ENCODE measurements at regions not wholly inside any gene's neighbourhood (a gene's known extent, or its start where the extent isn't known, plus 50 kb on each side); places are given as distances from the start of the nearest gene placed in this dataset.

GRCh38 chr11:127574478-127574877 lies 573.9 kb upstream of the KIRREL3 start:
- Mint-ChIP-seq H3K27ac (no peak overlapping the region), H3K27me3 (ENCODE audit: low read depth) (peaks cover 4% of the 10 kb centered on the region; the same call in 1 of the 2 replicates), H3K4me1 (peaks cover 26% of the 10 kb centered on the region), H3K9me3 (peaks cover 2% of the 10 kb centered on the region; the same call in 1 of the 2 replicates), H3K4me3 (no peak overlapping the region), H3K36me3 (no peaks in the 10 kb centered on the region)
- no peak for TF ChIP-seq TCF7 (CRISPR knock-in tag; IDR thresholded peaks at IDR 0.05; ENCODE audit: low read depth)
- POLR2A ChIA-PET: no interaction called here
- ATAC-seq: peak; percentile 57
- no peak for DNase-seq (ENCODE audit: low spot score)
- CTCF ChIA-PET: interaction anchor here (0.9 kb wide), 2 partner anchors 10 to 215 kb away, joined by 3 read pairs; no protein-coding TSS in a partner anchor

GRCh38 chr11:127568891-127569290 lies 568.3 kb upstream of the KIRREL3 start:
- Mint-ChIP-seq H3K4me1 (peaks cover 26% of the 10 kb centered on the region), H3K4me3 (no peak overlapping the region), H3K27me3 (ENCODE audit: low read depth) (no peaks in the 10 kb centered on the region), H3K36me3 (no peaks in the 10 kb centered on the region), H3K9me3 (peaks cover 6% of the 10 kb centered on the region; the same call in 1 of the 2 replicates), H3K27ac (no peak overlapping the region)
- ATAC-seq (no peak), DNase-seq (ENCODE audit: low spot score) (no peak)
- ChIA-PET POLR2A (no interaction called here), CTCF (no interaction called here)
- no peak for TF ChIP-seq JUN (CRISPR knock-in tag; IDR thresholded peaks at IDR 0.05)
- no peak for TF ChIP-seq ZNF232 (CRISPR knock-in tag; IDR thresholded peaks at IDR 0.05)
- TF ChIP-seq JAZF1 (CRISPR knock-in tag; IDR thresholded peaks at IDR 0.05): no peak
- no peak for TF ChIP-seq STAT6 (CRISPR knock-in tag; conservative IDR thresholded peaks at IDR 0.05; ENCODE audit: low read depth)
- no peak for TF ChIP-seq E2F1 (CRISPR knock-in tag; IDR thresholded peaks at IDR 0.05)
- no peak for TF ChIP-seq SOX15 (CRISPR knock-in tag; IDR thresholded peaks at IDR 0.05)

GRCh38 chr11:127567237-127567932 lies 566.8 kb upstream of the KIRREL3 start:
- H3K36me3 Mint-ChIP-seq: no peaks in the 10 kb centered on the region
- ATAC-seq (peak; percentile 82), DNase-seq (ENCODE audit: low spot score) (no peak)
- POLR2A ChIA-PET: interaction anchor here (0.6 kb wide), 1 partner anchor 254 kb away, joined by 5 read pairs; no protein-coding TSS in a partner anchor
- no peak for TF ChIP-seq FOXK1 (CRISPR knock-in tag; IDR thresholded peaks at IDR 0.05)
- TF ChIP-seq, protein P1, sequence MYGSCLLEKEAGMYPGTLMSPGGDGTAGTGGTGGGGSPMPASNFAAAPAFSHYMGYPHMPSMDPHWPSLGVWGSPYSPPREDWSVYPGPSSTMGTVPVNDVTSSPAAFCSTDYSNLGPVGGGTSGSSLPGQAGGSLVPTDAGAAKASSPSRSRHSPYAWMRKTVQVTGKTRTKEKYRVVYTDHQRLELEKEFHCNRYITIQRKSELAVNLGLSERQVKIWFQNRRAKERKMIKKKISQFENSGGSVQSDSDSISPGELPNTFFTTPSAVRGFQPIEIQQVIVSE (CRISPR knock-in tag; IDR thresholded peaks at IDR 0.05; ENCODE audit: borderline replicate concordance): no peak
- TF ChIP-seq, protein P2, sequence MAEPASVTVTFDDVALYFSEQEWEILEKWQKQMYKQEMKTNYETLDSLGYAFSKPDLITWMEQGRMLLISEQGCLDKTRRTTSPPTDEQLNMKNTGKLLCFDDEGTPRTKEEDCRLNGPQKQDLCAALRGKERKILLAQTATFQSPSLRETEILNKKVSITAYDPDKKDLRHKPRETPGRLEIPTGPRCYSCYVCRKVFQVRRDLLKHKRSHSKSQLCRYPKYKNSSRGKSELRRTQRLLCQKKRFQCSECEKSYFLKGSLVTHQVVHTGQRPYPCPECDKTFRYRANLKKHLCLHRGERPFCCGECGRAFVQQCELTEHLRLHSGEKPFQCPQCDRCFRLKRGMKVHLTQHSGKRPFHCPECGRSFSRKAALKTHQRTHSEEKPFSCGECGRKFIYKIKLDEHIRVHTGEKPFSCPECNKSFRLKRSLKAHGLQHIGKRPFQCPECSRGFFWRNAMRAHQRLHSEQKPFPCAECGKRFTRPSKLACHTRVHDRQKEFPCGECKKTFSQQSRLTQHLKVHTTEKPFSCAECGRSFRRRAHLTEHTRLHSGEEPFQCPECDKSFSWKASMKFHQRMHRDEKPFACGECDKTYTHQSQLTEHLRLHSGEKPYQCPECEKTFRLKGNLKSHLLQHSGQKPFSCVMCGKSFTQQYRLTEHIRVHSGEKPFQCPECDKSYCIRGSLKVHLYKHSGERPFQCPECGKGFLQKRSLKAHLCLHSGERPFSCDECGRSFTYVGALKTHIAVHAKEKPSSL (CRISPR knock-in tag; conservative IDR thresholded peaks at IDR 0.05): no peak
- TF ChIP-seq ZNF138 (CRISPR knock-in tag; conservative IDR thresholded peaks at IDR 0.05): no peak
- no peak for TF ChIP-seq HMGXB4 (CRISPR knock-in tag; IDR thresholded peaks at IDR 0.05)
- no peak for TF ChIP-seq TEAD4 (CRISPR knock-in tag; IDR thresholded peaks at IDR 0.05)
- no peak for TF ChIP-seq MXD4 (CRISPR knock-in tag; IDR thresholded peaks at IDR 0.05; ENCODE audit: borderline replicate concordance)
- no peak for TF ChIP-seq NR1H2 (CRISPR knock-in tag; IDR thresholded peaks at IDR 0.05)
- TF ChIP-seq, protein P3, sequence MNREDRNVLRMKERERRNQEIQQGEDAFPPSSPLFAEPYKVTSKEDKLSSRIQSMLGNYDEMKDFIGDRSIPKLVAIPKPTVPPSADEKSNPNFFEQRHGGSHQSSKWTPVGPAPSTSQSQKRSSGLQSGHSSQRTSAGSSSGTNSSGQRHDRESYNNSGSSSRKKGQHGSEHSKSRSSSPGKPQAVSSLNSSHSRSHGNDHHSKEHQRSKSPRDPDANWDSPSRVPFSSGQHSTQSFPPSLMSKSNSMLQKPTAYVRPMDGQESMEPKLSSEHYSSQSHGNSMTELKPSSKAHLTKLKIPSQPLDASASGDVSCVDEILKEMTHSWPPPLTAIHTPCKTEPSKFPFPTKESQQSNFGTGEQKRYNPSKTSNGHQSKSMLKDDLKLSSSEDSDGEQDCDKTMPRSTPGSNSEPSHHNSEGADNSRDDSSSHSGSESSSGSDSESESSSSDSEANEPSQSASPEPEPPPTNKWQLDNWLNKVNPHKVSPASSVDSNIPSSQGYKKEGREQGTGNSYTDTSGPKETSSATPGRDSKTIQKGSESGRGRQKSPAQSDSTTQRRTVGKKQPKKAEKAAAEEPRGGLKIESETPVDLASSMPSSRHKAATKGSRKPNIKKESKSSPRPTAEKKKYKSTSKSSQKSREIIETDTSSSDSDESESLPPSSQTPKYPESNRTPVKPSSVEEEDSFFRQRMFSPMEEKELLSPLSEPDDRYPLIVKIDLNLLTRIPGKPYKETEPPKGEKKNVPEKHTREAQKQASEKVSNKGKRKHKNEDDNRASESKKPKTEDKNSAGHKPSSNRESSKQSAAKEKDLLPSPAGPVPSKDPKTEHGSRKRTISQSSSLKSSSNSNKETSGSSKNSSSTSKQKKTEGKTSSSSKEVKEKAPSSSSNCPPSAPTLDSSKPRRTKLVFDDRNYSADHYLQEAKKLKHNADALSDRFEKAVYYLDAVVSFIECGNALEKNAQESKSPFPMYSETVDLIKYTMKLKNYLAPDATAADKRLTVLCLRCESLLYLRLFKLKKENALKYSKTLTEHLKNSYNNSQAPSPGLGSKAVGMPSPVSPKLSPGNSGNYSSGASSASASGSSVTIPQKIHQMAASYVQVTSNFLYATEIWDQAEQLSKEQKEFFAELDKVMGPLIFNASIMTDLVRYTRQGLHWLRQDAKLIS (CRISPR knock-in tag; IDR thresholded peaks at IDR 0.05; ENCODE audit: borderline replicate concordance): no peak
- no peak for TF ChIP-seq ELF4 (CRISPR knock-in tag; IDR thresholded peaks at IDR 0.05; ENCODE audit: low read depth)
- no peak for TF ChIP-seq FOXP1 (CRISPR knock-in tag; IDR thresholded peaks at IDR 0.05; ENCODE audit: borderline replicate concordance)
- no peak for TF ChIP-seq TCF7 (CRISPR knock-in tag; IDR thresholded peaks at IDR 0.05; ENCODE audit: low read depth)
- H3K27ac Mint-ChIP-seq: peak overlapping the region; percentile 87
- no peaks in the 10 kb centered on the region for H3K27me3 Mint-ChIP-seq (ENCODE audit: low read depth)
- no peak overlapping the region for H3K4me3 Mint-ChIP-seq
- peaks cover 6% of the 10 kb centered on the region; the same call in 1 of the 2 replicates for H3K9me3 Mint-ChIP-seq
- peaks cover 24% of the 10 kb centered on the region for H3K4me1 Mint-ChIP-seq
- CTCF ChIA-PET: no interaction called here

Measured in WTC11 (cell line).